CD4-positive, alpha-beta T cell (primary cell): ENCODE measurements at regions not wholly inside any gene's neighbourhood (a gene's known extent, or its start where the extent isn't known, plus 50 kb on each side); places are given as distances from the start of the nearest gene placed in this dataset.
"Not testable (repeated sequence)": the region's sequence is repeated elsewhere in the genome, so short reads cannot be mapped to it uniquely, and the experiment has no call there.

Experiments
- ATAC-seq: fragments of 200-7000 bp; cut with Tn5 transposase; one replicate; pipeline ENCODE4 v1.10.0; 2022; ENCODE audit warnings: mild to moderate bottlenecking; ENCODE audit not compliant: poor library complexity
- CTCF ChIA-PET: fragments of 350-600 bp; sonication (Branson Sonifier 250); formaldehyde crosslinking; loops from one replicate; lab custom pipeline; 2021; ENCODE audit warnings: antibody characterized with exemption, inconsistent platforms; lab: Charles Lee
- POLR2A ChIA-PET: fragments of 350-600 bp; sonication (Branson Sonifier 250); formaldehyde crosslinking; loops from one replicate; lab custom pipeline; 2021; ENCODE audit warnings: antibody characterized with exemption, inconsistent platforms; lab: Charles Lee
- DNase-seq, 14 experiments: peaks; one replicate each; pipeline ENCODE4 v3.0.0-alpha.2; 2013 to 2020; ENCODE audit warnings: mixed read lengths in 2 of 14
- H3K27ac ChIP-seq, 2 donors: one replicate each; pipeline versions ENCODE4 v1.5.1 to v1.7.0; 2013; ENCODE audit warnings: low read length in 2 of 2, low read depth in 1 of 2, mild to moderate bottlenecking in 1 of 2
- H3K27me3 ChIP-seq, 2 experiments: 1 replicate in 1 of 2; 2 replicates in 1 of 2; pipeline versions ENCODE4 v1.6.1 to v1.7.0; 2013; ENCODE audit warnings: low read length in 2 of 2, control low read depth in 1 of 2, mild to moderate bottlenecking in 1 of 2, moderate library complexity in 1 of 2; ENCODE audit not compliant: insufficient read depth in 2 of 2, control insufficient read depth in 1 of 2
- H3K36me3 ChIP-seq: one replicate; pipeline ENCODE4 v1.6.1; 2013; ENCODE audit warnings: low read length, control low read depth; ENCODE audit not compliant: insufficient read depth
- H3K4me1 ChIP-seq: one replicate; pipeline ENCODE4 v1.6.1; 2013; ENCODE audit warnings: low read length, control low read depth; ENCODE audit not compliant: insufficient read depth
- H3K4me3 ChIP-seq: one replicate; pipeline ENCODE4 v1.5.1; 2013; ENCODE audit warnings: mild to moderate bottlenecking, low read length, moderate library complexity
- H3K9me3 ChIP-seq, 2 experiments: 1 replicate in 1 of 2; 2 replicates in 1 of 2; pipeline versions ENCODE4 v1.6.1 to v1.7.0; 2013; ENCODE audit warnings: low read length in 2 of 2, mild to moderate bottlenecking in 2 of 2, control low read depth in 1 of 2, moderate library complexity in 1 of 2; ENCODE audit not compliant: control insufficient read depth in 1 of 2, insufficient read depth in 1 of 2
- H3K27ac Mint-ChIP-seq: one replicate; pipeline ENCODE4 v1.8.0; 2020; ENCODE audit warnings: mixed read lengths
- H3K27me3 Mint-ChIP-seq: one replicate; pipeline ENCODE4 v1.8.0; 2021; ENCODE audit warnings: mixed read lengths
- H3K36me3 Mint-ChIP-seq: one replicate; pipeline ENCODE4 v1.8.0; 2021; ENCODE audit warnings: low read depth, mixed read lengths
- H3K4me1 Mint-ChIP-seq: one replicate; pipeline ENCODE4 v1.8.0; 2021; ENCODE audit warnings: low read depth, mixed read lengths
- H3K4me3 Mint-ChIP-seq: one replicate; pipeline ENCODE4 v1.8.0; 2020; ENCODE audit warnings: mild to moderate bottlenecking, mixed read lengths
- H3K9me3 Mint-ChIP-seq: one replicate; pipeline ENCODE4 v1.8.0; 2020; ENCODE audit warnings: mixed read lengths
- intact Hi-C, 2 experiments: fragments of 100-400 bp; cut with DNase I in 1 of 2; cut with micrococcal nuclease in 1 of 2; formaldehyde crosslinking; loops; one replicate each; pipeline versions ENCODE4 v1.15.1 to v1.9.0; 2023 to 2025; cut with DNase I, micrococcal nuclease
- TF ChIP-seq, protein P1 (sequence below): fragments of 200-600 bp; IDR thresholded peaks from one replicate; pipeline ENCODE4 v1.8.0; 2022; ENCODE audit warnings: antibody characterized with exemption, mild to moderate bottlenecking

DNA sequence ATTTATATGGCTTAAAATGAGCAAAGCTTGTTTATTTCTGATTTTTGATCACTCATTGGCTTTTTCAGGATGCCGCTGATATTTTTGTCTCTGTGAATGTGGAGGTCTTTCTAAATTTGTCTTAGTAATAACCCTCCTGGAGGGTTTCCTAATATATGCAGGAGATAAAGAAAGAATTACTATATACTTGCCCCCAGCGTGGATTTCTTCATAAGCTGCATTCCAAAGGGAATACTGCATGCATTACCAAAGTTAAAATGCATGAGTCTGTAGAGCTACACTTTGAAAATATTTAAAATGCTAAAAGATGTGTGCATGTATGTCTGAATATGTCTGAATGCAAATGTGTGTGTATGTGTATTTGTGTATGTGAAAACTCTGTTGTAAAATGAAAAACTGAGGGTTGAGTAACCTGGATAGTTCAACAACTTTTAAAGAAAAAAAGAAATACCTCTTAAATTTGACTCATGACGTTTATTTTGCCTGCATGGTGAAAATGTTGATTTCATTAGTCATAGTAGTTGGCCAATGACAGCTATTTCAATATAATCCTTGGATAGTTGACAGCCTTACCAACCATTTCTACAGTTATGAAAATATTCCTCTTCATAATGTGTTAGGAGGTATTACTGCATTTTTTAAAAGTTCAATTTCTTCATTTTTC lies 113.2 kb upstream of the ZNF827 start:
- ATAC-seq = no peak
- ChIA-PET POLR2A (no interaction called here), CTCF (no interaction called here)
- H3K27ac ChIP-seq = no peak overlapping the region
- peaks cover 2% of the 10 kb centered on the region for H3K9me3 Mint-ChIP-seq
- H3K27me3 ChIP-seq = peaks cover 0 to 4% of the 10 kb centered on the region in 2 experiments
- H3K27ac Mint-ChIP-seq = no peak overlapping the region
- no peaks in the 10 kb centered on the region for H3K4me1 Mint-ChIP-seq
- H3K4me1 ChIP-seq = no peaks in the 10 kb centered on the region
- no peaks in the 10 kb centered on the region for H3K36me3 ChIP-seq
- no peaks in the 10 kb centered on the region for H3K36me3 Mint-ChIP-seq
- H3K4me3 ChIP-seq = no peak overlapping the region
- no peak overlapping the region for H3K4me3 Mint-ChIP-seq
- H3K27me3 Mint-ChIP-seq = peaks cover 6% of the 10 kb centered on the region
- TF ChIP-seq, protein P1, sequence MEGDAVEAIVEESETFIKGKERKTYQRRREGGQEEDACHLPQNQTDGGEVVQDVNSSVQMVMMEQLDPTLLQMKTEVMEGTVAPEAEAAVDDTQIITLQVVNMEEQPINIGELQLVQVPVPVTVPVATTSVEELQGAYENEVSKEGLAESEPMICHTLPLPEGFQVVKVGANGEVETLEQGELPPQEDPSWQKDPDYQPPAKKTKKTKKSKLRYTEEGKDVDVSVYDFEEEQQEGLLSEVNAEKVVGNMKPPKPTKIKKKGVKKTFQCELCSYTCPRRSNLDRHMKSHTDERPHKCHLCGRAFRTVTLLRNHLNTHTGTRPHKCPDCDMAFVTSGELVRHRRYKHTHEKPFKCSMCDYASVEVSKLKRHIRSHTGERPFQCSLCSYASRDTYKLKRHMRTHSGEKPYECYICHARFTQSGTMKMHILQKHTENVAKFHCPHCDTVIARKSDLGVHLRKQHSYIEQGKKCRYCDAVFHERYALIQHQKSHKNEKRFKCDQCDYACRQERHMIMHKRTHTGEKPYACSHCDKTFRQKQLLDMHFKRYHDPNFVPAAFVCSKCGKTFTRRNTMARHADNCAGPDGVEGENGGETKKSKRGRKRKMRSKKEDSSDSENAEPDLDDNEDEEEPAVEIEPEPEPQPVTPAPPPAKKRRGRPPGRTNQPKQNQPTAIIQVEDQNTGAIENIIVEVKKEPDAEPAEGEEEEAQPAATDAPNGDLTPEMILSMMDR = no peak
- no peak for DNase-seq
- peaks cover 0 to 7% of the 10 kb centered on the region in 2 experiments for H3K9me3 ChIP-seq
- intact Hi-C loops = no loop called here

- peaks cover 12% of the 10 kb centered on the region for H3K27me3 Mint-ChIP-seq
- TF ChIP-seq, protein P1 = no peak
- ATAC-seq (no peak), DNase-seq (no peak)
- ChIA-PET CTCF (no interaction called here), POLR2A (no interaction called here)
- H3K27ac Mint-ChIP-seq = no peak overlapping the region
- Histone ChIP-seq H3K4me3 (no peak overlapping the region), H3K4me1 (no peaks in the 10 kb centered on the region), H3K27me3 (peaks cover 0 to 4% of the 10 kb centered on the region in 2 experiments), H3K27ac (no peak overlapping the region), H3K9me3 (peaks cover 0 to 7% of the 10 kb centered on the region in 2 experiments), H3K36me3 (no peaks in the 10 kb centered on the region)
- H3K4me3 Mint-ChIP-seq = no peak overlapping the region
- peaks cover 2% of the 10 kb centered on the region for H3K9me3 Mint-ChIP-seq
- no peaks in the 10 kb centered on the region for H3K36me3 Mint-ChIP-seq
- H3K4me1 Mint-ChIP-seq = no peaks in the 10 kb centered on the region
- intact Hi-C loops = no loop called here
Measured at GRCh38 chr4:146051223-146051622, 112.6 kb upstream of the ZNF827 start.

DNA sequence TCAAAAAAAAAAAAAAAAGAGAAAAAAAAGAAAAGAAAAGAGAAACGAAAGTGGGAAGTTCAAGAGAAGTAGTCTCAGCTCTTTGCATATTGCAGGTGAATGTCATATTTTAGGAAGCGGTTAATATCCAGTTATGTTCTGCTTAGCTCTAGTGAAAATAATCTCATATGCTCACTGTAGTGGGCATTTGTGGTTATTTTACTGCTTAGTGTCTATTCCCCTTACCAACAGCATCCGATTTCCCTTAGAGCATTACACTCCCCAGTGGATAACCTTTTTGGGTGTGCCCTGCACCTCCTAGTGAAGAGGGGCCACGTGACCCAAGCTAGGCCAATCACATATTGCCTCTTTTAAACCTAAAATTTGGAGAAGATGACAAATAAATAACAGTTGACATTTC lies 111.2 kb upstream of the ZNF827 start:
- DNase-seq (no peak), ATAC-seq (no peak)
- POLR2A ChIA-PET = interaction anchor here (0.7 kb wide), 1 partner anchor 12 kb away, joined by 3 read pairs; no protein-coding TSS in a partner anchor
- Histone ChIP-seq H3K4me3 (no peak overlapping the region), H3K4me1 (no peaks in the 10 kb centered on the region), H3K9me3 (peaks cover 0 to 7% of the 10 kb centered on the region in 2 experiments), H3K27ac (no peak overlapping the region), H3K36me3 (no peaks in the 10 kb centered on the region), H3K27me3 (peaks cover 0 to 4% of the 10 kb centered on the region in 2 experiments)
- intact Hi-C loops = no loop called here
- no peak overlapping the region for H3K27ac Mint-ChIP-seq
- peaks cover 8% of the 10 kb centered on the region for H3K27me3 Mint-ChIP-seq
- no peak overlapping the region for H3K4me3 Mint-ChIP-seq
- CTCF ChIA-PET = no interaction called here
- no peaks in the 10 kb centered on the region for H3K4me1 Mint-ChIP-seq
- peaks cover 2% of the 10 kb centered on the region for H3K9me3 Mint-ChIP-seq
- TF ChIP-seq, protein P1 = no peak
- no peaks in the 10 kb centered on the region for H3K36me3 Mint-ChIP-seq

- H3K36me3 Mint-ChIP-seq, H3K9me3 ChIP-seq, H3K4me1 ChIP-seq, H3K36me3 ChIP-seq, intact Hi-C loops, H3K27ac ChIP-seq, H3K27me3 ChIP-seq, H3K4me3 ChIP-seq, H3K27ac Mint-ChIP-seq, H3K4me3 Mint-ChIP-seq, CTCF ChIA-PET, DNase-seq, ATAC-seq, H3K27me3 Mint-ChIP-seq, POLR2A ChIA-PET, H3K4me1 Mint-ChIP-seq, H3K9me3 Mint-ChIP-seq: not testable (repeated sequence)
Measured at GRCh38 chr4:146047768-146048167, 109.1 kb upstream of the ZNF827 start.
